Naive thymus-derived CD4-positive, alpha-beta T cell (primary cell): ENCODE measurements at regions not wholly inside any gene's neighbourhood (a gene's known extent, or its start where the extent isn't known, plus 50 kb on each side); places are given as distances from the start of the nearest gene placed in this dataset.

Experiments used
- ATAC-seq: fragments of 150-1000 bp; cut with Tn5 transposase; 2 replicates; pipeline ENCODE4 v1.10.0; 2021; ENCODE audit warnings: mild to moderate bottlenecking, moderate library complexity
- CTCF ChIA-PET: fragments of 350-600 bp; sonication (Branson Sonifier 250); formaldehyde crosslinking; loops from one replicate; lab custom pipeline; 2021; ENCODE audit warnings: antibody characterized with exemption; lab: Charles Lee
- POLR2A ChIA-PET: fragments of 350-600 bp; sonication (Branson Sonifier 250); formaldehyde crosslinking; loops from one replicate; lab custom pipeline; 2021; ENCODE audit warnings: antibody characterized with exemption, inconsistent platforms; lab: Charles Lee
- DNase-seq, 9 donors: peaks; one replicate each; pipeline versions ENCODE4 v3.0.0 to v3.0.0-alpha.2; 2020 to 2022; ENCODE audit warnings: mixed read lengths in 1 of 9
- H3K27ac ChIP-seq: one replicate; pipeline ENCODE4 v1.7.0; 2013; ENCODE audit warnings: mild to moderate bottlenecking, low read depth, low read length, moderate library complexity
- H3K27me3 ChIP-seq, 2 donors: one replicate each; pipeline ENCODE4 v1.7.0; 2013; ENCODE audit warnings: low read length in 2 of 2, mild to moderate bottlenecking in 2 of 2, moderate library complexity in 2 of 2; ENCODE audit not compliant: control insufficient read depth in 2 of 2, insufficient read depth in 2 of 2
- H3K36me3 ChIP-seq, 3 experiments: 1 replicate in 2 of 3; 2 replicates in 1 of 3; pipeline ENCODE4 v1.7.0; 2013; ENCODE audit warnings: low read length in 3 of 3, mild to moderate bottlenecking in 3 of 3, moderate library complexity in 1 of 3; ENCODE audit not compliant: insufficient read depth in 3 of 3, control insufficient read depth in 2 of 3
- H3K4me1 ChIP-seq, 2 donors: one replicate each; pipeline ENCODE4 v1.7.0; 2013; ENCODE audit warnings: low read length in 2 of 2, mild to moderate bottlenecking in 2 of 2, moderate library complexity in 1 of 2; ENCODE audit not compliant: control insufficient read depth in 2 of 2, insufficient read depth in 2 of 2
- H3K4me3 ChIP-seq: 2 replicates; pipeline ENCODE4 v1.7.0; 2013; ENCODE audit warnings: mild to moderate bottlenecking, low read length
- H3K9me3 ChIP-seq, 3 experiments: 1 replicate in 2 of 3; 2 replicates in 1 of 3; pipeline ENCODE4 v1.7.0; 2013; ENCODE audit warnings: low read length in 3 of 3; ENCODE audit not compliant: control insufficient read depth in 2 of 3
- H3K27ac Mint-ChIP-seq, 9 donors: one replicate each; pipeline ENCODE4 v1.8.0; 2020 to 2022; ENCODE audit warnings: mixed read lengths in 9 of 9, mild to moderate bottlenecking in 8 of 9, moderate library complexity in 5 of 9, inconsistent platforms in 2 of 9
- H3K27me3 Mint-ChIP-seq, 5 donors: one replicate each; pipeline ENCODE4 v1.8.0; 2021 to 2022; ENCODE audit warnings: mixed read lengths in 5 of 5, mild to moderate bottlenecking in 1 of 5
- H3K36me3 Mint-ChIP-seq, 5 donors: one replicate each; pipeline ENCODE4 v1.8.0; 2020 to 2022; ENCODE audit warnings: mixed read lengths in 5 of 5, mild to moderate bottlenecking in 3 of 5, inconsistent platforms in 1 of 5
- H3K4me1 Mint-ChIP-seq, 7 donors: one replicate each; pipeline ENCODE4 v1.8.0; 2020 to 2022; ENCODE audit warnings: mixed read lengths in 7 of 7, mild to moderate bottlenecking in 3 of 7, inconsistent platforms in 1 of 7
- H3K4me3 Mint-ChIP-seq, 10 donors: one replicate each; pipeline ENCODE4 v1.8.0; 2020 to 2022; ENCODE audit warnings: mild to moderate bottlenecking in 10 of 10, mixed read lengths in 10 of 10, moderate library complexity in 6 of 10, inconsistent platforms in 2 of 10
- H3K9me3 Mint-ChIP-seq, 11 donors: one replicate each; pipeline ENCODE4 v1.8.0; 2020 to 2022; ENCODE audit warnings: mixed read lengths in 11 of 11, mild to moderate bottlenecking in 4 of 11, inconsistent platforms in 1 of 11, moderate library complexity in 1 of 11
- intact Hi-C, 2 donors: fragments of 100-400 bp; cut with micrococcal nuclease; formaldehyde crosslinking; loops; one replicate each; pipeline ENCODE4 v1.15.1; 2023

- H3K36me3 Mint-ChIP-seq: no peaks in the 10 kb centered on the region
- Histone ChIP-seq H3K4me3 (no peak overlapping the region), H3K9me3 (no peaks in the 10 kb centered on the region), H3K36me3 (no peaks in the 10 kb centered on the region), H3K27ac (no peak overlapping the region), H3K27me3 (no peaks in the 10 kb centered on the region), H3K4me1 (no peaks in the 10 kb centered on the region)
- DNase-seq: no peak
- H3K27me3 Mint-ChIP-seq: no peaks in the 10 kb centered on the region
- H3K4me3 Mint-ChIP-seq: no peak overlapping the region
- intact Hi-C loops: no loop called here
- ChIA-PET CTCF (no interaction called here), POLR2A (no interaction called here)
- no peak overlapping the region for H3K27ac Mint-ChIP-seq
- ATAC-seq: no peak
- peaks cover 0 to 9% (median 4%) of the 10 kb centered on the region in 11 donors for H3K9me3 Mint-ChIP-seq
- H3K4me1 Mint-ChIP-seq: no peaks in the 10 kb centered on the region
Measured at GRCh38 chr2:14684516-14684915, 52.0 kb downstream of the LRATD1 start.

GRCh38 chr2:14690926-14691325 lies 58.4 kb downstream of the LRATD1 start:
- Mint-ChIP-seq H3K4me1 (no peaks in the 10 kb centered on the region), H3K27me3 (peaks cover 0 to under 1% (median 0%) of the 10 kb centered on the region in 5 donors), H3K27ac (no peak overlapping the region), H3K9me3 (peaks cover 0 to 26% (median 7%) of the 10 kb centered on the region in 11 donors), H3K36me3 (no peaks in the 10 kb centered on the region), H3K4me3 (no peak overlapping the region)
- Histone ChIP-seq H3K36me3 (no peaks in the 10 kb centered on the region), H3K9me3 (no peaks in the 10 kb centered on the region), H3K4me1 (no peaks in the 10 kb centered on the region), H3K27ac (no peak overlapping the region), H3K4me3 (no peak overlapping the region), H3K27me3 (no peaks in the 10 kb centered on the region)
- intact Hi-C loops: no loop called here
- DNase-seq (no peak), ATAC-seq (no peak)
- ChIA-PET POLR2A (no interaction called here), CTCF (no interaction called here)

GRCh38 chr2:14693874-14694273 lies 61.4 kb downstream of the LRATD1 start:
- CTCF ChIA-PET: no interaction called here

GRCh38 chr2:14700753-14701152 lies 68.2 kb downstream of the LRATD1 start:
- no peaks in the 10 kb centered on the region for H3K36me3 ChIP-seq
- no peak overlapping the region for H3K27ac ChIP-seq
- Mint-ChIP-seq H3K36me3 (no peaks in the 10 kb centered on the region), H3K27ac (no peak overlapping the region), H3K9me3 (peaks cover 0 to 19% (median 3%) of the 10 kb centered on the region in 11 donors), H3K4me1 (no peaks in the 10 kb centered on the region), H3K4me3 (no peak overlapping the region), H3K27me3 (peaks cover 0 to 13% (median 0%) of the 10 kb centered on the region in 5 donors)
- H3K27me3 ChIP-seq: no peaks in the 10 kb centered on the region
- DNase-seq (no peak), ATAC-seq (no peak)
- H3K4me3 ChIP-seq: no peak overlapping the region
- ChIA-PET POLR2A (no interaction called here), CTCF (no interaction called here)
- no peaks in the 10 kb centered on the region for H3K9me3 ChIP-seq
- intact Hi-C loops: no loop called here
- no peaks in the 10 kb centered on the region for H3K4me1 ChIP-seq

More at GRCh38 chr2:14693874-14694273, 61.4 kb downstream of the LRATD1 start:
- DNase-seq (no peak), ATAC-seq (no peak)
- H3K27me3 ChIP-seq: no peaks in the 10 kb centered on the region
- H3K9me3 ChIP-seq: no peaks in the 10 kb centered on the region
- H3K27ac Mint-ChIP-seq: no peak overlapping the region
- H3K4me3 ChIP-seq: no peak overlapping the region
- no peaks in the 10 kb centered on the region for H3K36me3 Mint-ChIP-seq
- H3K4me1 Mint-ChIP-seq: no peaks in the 10 kb centered on the region
- intact Hi-C loops: no loop called here
- H3K4me3 Mint-ChIP-seq: no peak overlapping the region
- H3K4me1 ChIP-seq: no peaks in the 10 kb centered on the region
- POLR2A ChIA-PET: no interaction called here
- no peak overlapping the region for H3K27ac ChIP-seq
- H3K27me3 Mint-ChIP-seq: peaks cover 0 to 6% (median 0%) of the 10 kb centered on the region in 5 donors
- H3K36me3 ChIP-seq: no peaks in the 10 kb centered on the region
- H3K9me3 Mint-ChIP-seq: peaks cover 0 to 21% (median 8%) of the 10 kb centered on the region in 11 donors

- H3K4me1 Mint-ChIP-seq: no peaks in the 10 kb centered on the region
- DNase-seq (no peak), ATAC-seq (no peak)
- Histone ChIP-seq H3K4me1 (no peaks in the 10 kb centered on the region), H3K4me3 (no peak overlapping the region), H3K27ac (no peak overlapping the region), H3K36me3 (no peaks in the 10 kb centered on the region), H3K27me3 (no peaks in the 10 kb centered on the region), H3K9me3 (no peaks in the 10 kb centered on the region)
- CTCF ChIA-PET: no interaction called here
- H3K36me3 Mint-ChIP-seq: no peaks in the 10 kb centered on the region
- no peak overlapping the region for H3K27ac Mint-ChIP-seq
- POLR2A ChIA-PET: no interaction called here
- intact Hi-C loops: no loop called here
- H3K9me3 Mint-ChIP-seq: peaks cover 0 to 19% (median 3%) of the 10 kb centered on the region in 11 donors
- H3K27me3 Mint-ChIP-seq: peaks cover 0 to 7% (median 0%) of the 10 kb centered on the region in 5 donors
- H3K4me3 Mint-ChIP-seq: no peak overlapping the region
Measured at GRCh38 chr2:14702258-14702657, 69.7 kb downstream of the LRATD1 start.

- CTCF ChIA-PET: no interaction called here
- H3K27me3 Mint-ChIP-seq: peaks cover 0 to 6% (median 0%) of the 10 kb centered on the region in 5 donors
Measured at GRCh38 chr2:14706201-14706600, 73.7 kb downstream of the LRATD1 start.

GRCh38 chr2:14712111-14712510 lies 79.6 kb downstream of the LRATD1 start:
- Histone ChIP-seq H3K4me1 (no peaks in the 10 kb centered on the region), H3K27ac (no peak overlapping the region), H3K27me3 (no peaks in the 10 kb centered on the region), H3K4me3 (no peak overlapping the region), H3K9me3 (no peaks in the 10 kb centered on the region), H3K36me3 (no peaks in the 10 kb centered on the region)
- ChIA-PET CTCF (no interaction called here), POLR2A (no interaction called here)
- Mint-ChIP-seq H3K27me3 (peaks cover 0 to 6% (median 0%) of the 10 kb centered on the region in 5 donors), H3K4me1 (no peaks in the 10 kb centered on the region), H3K9me3 (peaks cover 0 to 7% (median 0%) of the 10 kb centered on the region in 11 donors), H3K4me3 (no peak overlapping the region), H3K27ac (no peak overlapping the region), H3K36me3 (no peaks in the 10 kb centered on the region)
- DNase-seq: no peak
- ATAC-seq: no peak
- intact Hi-C loops: no loop called here

More at GRCh38 chr2:14706201-14706600, 73.7 kb downstream of the LRATD1 start:
- no peak for ATAC-seq
- POLR2A ChIA-PET: no interaction called here
- Histone ChIP-seq H3K27ac (no peak overlapping the region), H3K4me3 (no peak overlapping the region), H3K4me1 (no peaks in the 10 kb centered on the region), H3K27me3 (no peaks in the 10 kb centered on the region), H3K36me3 (no peaks in the 10 kb centered on the region), H3K9me3 (no peaks in the 10 kb centered on the region)
- no peaks in the 10 kb centered on the region for H3K36me3 Mint-ChIP-seq
- no peaks in the 10 kb centered on the region for H3K4me1 Mint-ChIP-seq
- H3K27ac Mint-ChIP-seq: no peak overlapping the region
- peaks cover 0 to 16% (median 1%) of the 10 kb centered on the region in 11 donors for H3K9me3 Mint-ChIP-seq
- no peak for DNase-seq
- intact Hi-C loops: no loop called here
- no peak overlapping the region for H3K4me3 Mint-ChIP-seq
